ENCODE measurements at regions not wholly inside any gene's neighbourhood (a gene's known extent, or its start where the extent isn't known, plus 50 kb on each side); places are given as distances from the start of the nearest gene placed in this dataset.

DNA sequence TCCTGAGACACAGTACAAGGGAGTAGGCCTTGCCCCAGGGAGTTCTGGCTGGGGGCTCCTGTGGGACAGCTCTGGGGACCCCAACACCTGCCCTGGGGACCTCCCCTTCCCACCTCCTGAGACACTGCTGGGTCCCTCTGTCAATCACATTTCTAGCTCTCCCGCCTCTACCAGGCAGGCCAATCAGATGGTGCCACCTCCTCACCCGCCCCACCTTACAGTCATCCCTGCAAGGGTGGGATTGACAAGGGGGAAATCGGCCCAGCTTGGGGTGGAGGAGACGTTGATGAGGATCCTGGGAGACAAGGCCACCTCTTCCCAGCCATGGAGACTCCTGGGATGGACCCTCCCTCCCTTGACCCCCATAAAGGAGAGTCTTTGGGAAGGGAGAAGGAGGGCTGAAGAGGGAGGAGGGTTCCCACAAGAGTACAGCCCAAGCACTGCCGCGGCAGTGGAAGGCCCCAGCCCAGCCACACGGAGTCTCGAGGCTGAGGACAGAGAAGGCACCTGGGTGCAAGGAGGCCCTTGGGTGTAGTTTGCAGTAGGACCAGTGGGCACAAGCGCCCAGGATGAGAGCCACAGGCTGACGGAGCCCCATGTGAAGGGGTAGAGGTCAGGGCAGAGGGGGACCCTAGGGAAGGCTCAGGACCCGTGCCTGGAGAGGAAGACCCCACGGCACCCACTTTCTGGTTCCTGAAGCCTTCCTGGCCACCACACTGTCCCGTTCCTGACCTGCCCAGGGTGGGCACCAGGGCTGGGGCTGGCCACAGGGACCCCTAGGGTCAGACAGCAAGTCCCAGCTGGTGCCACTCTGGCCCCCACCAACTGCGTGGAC lies 109.9 kb upstream of the OTOS start:
- TF ChIP-seq, protein P1, sequence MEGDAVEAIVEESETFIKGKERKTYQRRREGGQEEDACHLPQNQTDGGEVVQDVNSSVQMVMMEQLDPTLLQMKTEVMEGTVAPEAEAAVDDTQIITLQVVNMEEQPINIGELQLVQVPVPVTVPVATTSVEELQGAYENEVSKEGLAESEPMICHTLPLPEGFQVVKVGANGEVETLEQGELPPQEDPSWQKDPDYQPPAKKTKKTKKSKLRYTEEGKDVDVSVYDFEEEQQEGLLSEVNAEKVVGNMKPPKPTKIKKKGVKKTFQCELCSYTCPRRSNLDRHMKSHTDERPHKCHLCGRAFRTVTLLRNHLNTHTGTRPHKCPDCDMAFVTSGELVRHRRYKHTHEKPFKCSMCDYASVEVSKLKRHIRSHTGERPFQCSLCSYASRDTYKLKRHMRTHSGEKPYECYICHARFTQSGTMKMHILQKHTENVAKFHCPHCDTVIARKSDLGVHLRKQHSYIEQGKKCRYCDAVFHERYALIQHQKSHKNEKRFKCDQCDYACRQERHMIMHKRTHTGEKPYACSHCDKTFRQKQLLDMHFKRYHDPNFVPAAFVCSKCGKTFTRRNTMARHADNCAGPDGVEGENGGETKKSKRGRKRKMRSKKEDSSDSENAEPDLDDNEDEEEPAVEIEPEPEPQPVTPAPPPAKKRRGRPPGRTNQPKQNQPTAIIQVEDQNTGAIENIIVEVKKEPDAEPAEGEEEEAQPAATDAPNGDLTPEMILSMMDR (IDR thresholded peaks at IDR 0.05) = no peak
- TF ChIP-seq EP300 (IDR thresholded peaks at IDR 0.05) (no peak), POLR2AphosphoS5 (IDR thresholded peaks at IDR 0.05) (no peak), POLR2A (IDR thresholded peaks at IDR 0.05) (no peak)

Measured in suprapubic skin (tissue), 4 donors.